Activated T-helper 17 cell treated with anti-CD3 and anti-CD28 coated beads, Interleukin-2, amount 50 U/mL, for 72 hours (primary cell): ENCODE measurements at regions not wholly inside any gene's neighbourhood (a gene's known extent, or its start where the extent isn't known, plus 50 kb on each side); places are given as distances from the start of the nearest gene placed in this dataset.

Experiments used
- ATAC-seq: fragments of 150-1000 bp; cut with Tn5 transposase; replicated peaks from 2 replicates; pipeline ENCODE4 v1.10.0; 2021; ENCODE audit warnings: mild to moderate bottlenecking, moderate library complexity
- H3K27ac Mint-ChIP-seq: one replicate; pipeline ENCODE4 v1.8.0; 2022; ENCODE audit warnings: mixed read lengths
- H3K27me3 Mint-ChIP-seq: one replicate; pipeline ENCODE4 v1.8.0; 2022; ENCODE audit warnings: mixed read lengths
- H3K36me3 Mint-ChIP-seq: one replicate; pipeline ENCODE4 v1.8.0; 2022; ENCODE audit warnings: low read depth, mild to moderate bottlenecking, mixed read lengths
- H3K4me1 Mint-ChIP-seq: one replicate; pipeline ENCODE4 v1.8.0; 2022; ENCODE audit warnings: mixed read lengths
- H3K4me3 Mint-ChIP-seq: one replicate; pipeline ENCODE4 v1.8.0; 2022; ENCODE audit warnings: mild to moderate bottlenecking, mixed read lengths
- H3K9me3 Mint-ChIP-seq: one replicate; pipeline ENCODE4 v1.8.0; 2022; ENCODE audit warnings: mixed read lengths

- Mint-ChIP-seq H3K36me3 (no peaks in the 10 kb centered on the region), H3K27ac (no peak overlapping the region), H3K4me1 (peaks cover 24% of the 10 kb centered on the region), H3K27me3 (no peaks in the 10 kb centered on the region), H3K4me3 (no peak overlapping the region), H3K9me3 (no peaks in the 10 kb centered on the region)
- ATAC-seq: no peak
Measured at GRCh38 chr1:172742599-172743500, 83.9 kb downstream of the FASLG start.

- H3K27ac Mint-ChIP-seq: peak overlapping the region; percentile 4
Measured at GRCh38 chr1:172745014-172745413, 86.1 kb downstream of the FASLG start.

GRCh38 chr1:172746091-172746949 is 87.4 kb downstream of the FASLG start:
- H3K9me3 Mint-ChIP-seq: no peaks in the 10 kb centered on the region
- peak overlapping the region; percentile 4 for H3K27ac Mint-ChIP-seq
- H3K36me3 Mint-ChIP-seq: no peaks in the 10 kb centered on the region
- H3K27me3 Mint-ChIP-seq: no peaks in the 10 kb centered on the region
- peak overlapping the region; percentile 38 for H3K4me3 Mint-ChIP-seq
- ATAC-seq: peak; percentile 86
- peaks cover 24% of the 10 kb centered on the region for H3K4me1 Mint-ChIP-seq

More at GRCh38 chr1:172745014-172745413, 86.1 kb downstream of the FASLG start:
- Mint-ChIP-seq H3K36me3 (no peaks in the 10 kb centered on the region), H3K4me1 (peaks cover 24% of the 10 kb centered on the region), H3K4me3 (peak overlapping the region; percentile 38), H3K9me3 (no peaks in the 10 kb centered on the region), H3K27me3 (no peaks in the 10 kb centered on the region)
- ATAC-seq: peak; percentile 76

GRCh38 chr1:172748201-172748600 is 89.3 kb downstream of the FASLG start:
- Mint-ChIP-seq H3K4me3 (no peak overlapping the region), H3K36me3 (no peaks in the 10 kb centered on the region), H3K9me3 (no peaks in the 10 kb centered on the region), H3K27me3 (no peaks in the 10 kb centered on the region), H3K27ac (no peak overlapping the region), H3K4me1 (peaks cover 24% of the 10 kb centered on the region)
- no peak for ATAC-seq

GRCh38 chr1:172751683-172752082 is 92.8 kb downstream of the FASLG start:
- ATAC-seq: no peak
- H3K27ac Mint-ChIP-seq: no peak overlapping the region
- no peaks in the 10 kb centered on the region for H3K36me3 Mint-ChIP-seq
- H3K4me3 Mint-ChIP-seq: no peak overlapping the region
- peaks cover 7% of the 10 kb centered on the region for H3K27me3 Mint-ChIP-seq
- H3K9me3 Mint-ChIP-seq: no peaks in the 10 kb centered on the region
- H3K4me1 Mint-ChIP-seq: peaks cover 10% of the 10 kb centered on the region

- no peak overlapping the region for H3K27ac Mint-ChIP-seq
- no peaks in the 10 kb centered on the region for H3K9me3 Mint-ChIP-seq
- no peak overlapping the region for H3K4me3 Mint-ChIP-seq
- peak; percentile 68 for ATAC-seq
- peaks cover 11% of the 10 kb centered on the region for H3K27me3 Mint-ChIP-seq
- no peaks in the 10 kb centered on the region for H3K36me3 Mint-ChIP-seq
- H3K4me1 Mint-ChIP-seq: peaks cover 5% of the 10 kb centered on the region
Measured at GRCh38 chr1:172753964-172754363, 95.1 kb downstream of the FASLG start.

- no peak for ATAC-seq
- H3K9me3 Mint-ChIP-seq: no peaks in the 10 kb centered on the region
- H3K4me1 Mint-ChIP-seq: peaks cover 5% of the 10 kb centered on the region
- H3K4me3 Mint-ChIP-seq: no peak overlapping the region
- peaks cover 11% of the 10 kb centered on the region for H3K27me3 Mint-ChIP-seq
- no peaks in the 10 kb centered on the region for H3K36me3 Mint-ChIP-seq
- H3K27ac Mint-ChIP-seq: no peak overlapping the region
Measured at GRCh38 chr1:172754609-172755008, 95.7 kb downstream of the FASLG start.

- Mint-ChIP-seq H3K27ac (no peak overlapping the region), H3K4me1 (peaks cover 5% of the 10 kb centered on the region), H3K9me3 (no peaks in the 10 kb centered on the region), H3K36me3 (no peaks in the 10 kb centered on the region), H3K27me3 (peaks cover 11% of the 10 kb centered on the region), H3K4me3 (no peak overlapping the region)
- ATAC-seq: no peak
Measured at GRCh38 chr1:172755099-172755498, 96.2 kb downstream of the FASLG start.

GRCh38 chr1:172756024-172756423 is 97.1 kb downstream of the FASLG start:
- Mint-ChIP-seq H3K4me3 (no peak overlapping the region), H3K27me3 (peaks cover 16% of the 10 kb centered on the region), H3K9me3 (no peaks in the 10 kb centered on the region), H3K4me1 (peaks cover 5% of the 10 kb centered on the region), H3K27ac (no peak overlapping the region), H3K36me3 (no peaks in the 10 kb centered on the region)
- peak; percentile 55 for ATAC-seq

- no peak for ATAC-seq
- peaks cover 17% of the 10 kb centered on the region for H3K27me3 Mint-ChIP-seq
Measured at GRCh38 chr1:172758259-172758658, 99.4 kb downstream of the FASLG start.

GRCh38 chr1:172760121-172760520 is 101.2 kb downstream of the FASLG start:
- Mint-ChIP-seq H3K36me3 (no peaks in the 10 kb centered on the region), H3K4me3 (no peak overlapping the region), H3K4me1 (peaks cover 27% of the 10 kb centered on the region), H3K27ac (no peak overlapping the region), H3K9me3 (no peaks in the 10 kb centered on the region), H3K27me3 (peaks cover 21% of the 10 kb centered on the region)
- no peak for ATAC-seq

More at GRCh38 chr1:172758259-172758658, 99.4 kb downstream of the FASLG start:
- no peak overlapping the region for H3K4me3 Mint-ChIP-seq
- no peak overlapping the region for H3K27ac Mint-ChIP-seq
- H3K36me3 Mint-ChIP-seq: no peaks in the 10 kb centered on the region
- H3K9me3 Mint-ChIP-seq: no peaks in the 10 kb centered on the region
- peaks cover 22% of the 10 kb centered on the region for H3K4me1 Mint-ChIP-seq

GRCh38 chr1:172761581-172762486 is 102.9 kb downstream of the FASLG start:
- Mint-ChIP-seq H3K27me3 (peaks cover 14% of the 10 kb centered on the region), H3K4me1 (peaks cover 22% of the 10 kb centered on the region), H3K27ac (peak overlapping the region; percentile 14), H3K9me3 (no peaks in the 10 kb centered on the region), H3K36me3 (no peaks in the 10 kb centered on the region), H3K4me3 (no peak overlapping the region)
- ATAC-seq: peak; percentile 77

- H3K27me3 Mint-ChIP-seq: peaks cover 10% of the 10 kb centered on the region
- no peak overlapping the region for H3K27ac Mint-ChIP-seq
- ATAC-seq: peak; percentile 59
- H3K4me1 Mint-ChIP-seq: peaks cover 22% of the 10 kb centered on the region
- no peaks in the 10 kb centered on the region for H3K9me3 Mint-ChIP-seq
- no peak overlapping the region for H3K4me3 Mint-ChIP-seq
- no peaks in the 10 kb centered on the region for H3K36me3 Mint-ChIP-seq
Measured at GRCh38 chr1:172763057-172763456, 104.2 kb downstream of the FASLG start.

GRCh38 chr1:172764378-172764777 is 105.5 kb downstream of the FASLG start:
- H3K4me1 Mint-ChIP-seq: peaks cover 22% of the 10 kb centered on the region

More at GRCh38 chr1:172764378-172764777, 105.5 kb downstream of the FASLG start:
- no peaks in the 10 kb centered on the region for H3K9me3 Mint-ChIP-seq
- H3K36me3 Mint-ChIP-seq: no peaks in the 10 kb centered on the region
- H3K4me3 Mint-ChIP-seq: no peak overlapping the region
- no peak for ATAC-seq
- no peak overlapping the region for H3K27ac Mint-ChIP-seq
- H3K27me3 Mint-ChIP-seq: peaks cover 10% of the 10 kb centered on the region
